AG10803 (cell line): ENCODE measurements at regions not wholly inside any gene's neighbourhood (a gene's known extent, or its start where the extent isn't known, plus 50 kb on each side); places are given as distances from the start of the nearest gene placed in this dataset.
"Not testable (repeated sequence)": the region's sequence is repeated elsewhere in the genome, so short reads cannot be mapped to it uniquely, and the experiment has no call there.

Experiments used
- DNase-seq: peaks from one replicate; pipeline ENCODE4 v3.0.0; 2010; ENCODE audit warnings: low read depth
- H3K4me3 ChIP-seq: 2 replicates; pipeline ENCODE4 v1.5.1; 2011; ENCODE audit warnings: mild to moderate bottlenecking, low read length, control low read depth
- TF ChIP-seq, protein P1 (sequence below): conservative IDR thresholded peaks from 2 replicates; pipeline ENCODE4 v1.5.1; 2011; ENCODE audit warnings: mild to moderate bottlenecking, low read length, control low read depth, inconsistent platforms

DNA sequence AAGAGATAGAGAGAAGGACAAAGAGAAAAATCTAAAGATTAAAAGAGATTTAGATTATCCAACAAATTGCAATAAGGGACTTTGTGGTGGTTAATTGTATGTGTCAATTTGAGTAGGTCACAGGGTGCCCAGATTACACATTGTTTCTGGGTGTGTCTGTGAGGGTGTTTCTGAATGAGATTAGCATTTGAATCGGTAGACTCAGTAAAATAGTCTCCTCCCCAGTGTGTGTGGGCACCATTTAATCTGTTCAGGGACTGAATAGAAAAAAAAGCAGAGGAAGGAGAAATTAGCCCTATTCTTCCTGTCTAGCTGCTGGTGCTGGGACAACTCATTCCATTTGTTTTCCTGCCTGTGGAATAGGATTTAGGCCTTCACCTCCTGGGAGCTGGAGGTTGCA lies 339.8 kb upstream of the EPHA4 start:
- no peak for DNase-seq
- TF ChIP-seq, protein P1, sequence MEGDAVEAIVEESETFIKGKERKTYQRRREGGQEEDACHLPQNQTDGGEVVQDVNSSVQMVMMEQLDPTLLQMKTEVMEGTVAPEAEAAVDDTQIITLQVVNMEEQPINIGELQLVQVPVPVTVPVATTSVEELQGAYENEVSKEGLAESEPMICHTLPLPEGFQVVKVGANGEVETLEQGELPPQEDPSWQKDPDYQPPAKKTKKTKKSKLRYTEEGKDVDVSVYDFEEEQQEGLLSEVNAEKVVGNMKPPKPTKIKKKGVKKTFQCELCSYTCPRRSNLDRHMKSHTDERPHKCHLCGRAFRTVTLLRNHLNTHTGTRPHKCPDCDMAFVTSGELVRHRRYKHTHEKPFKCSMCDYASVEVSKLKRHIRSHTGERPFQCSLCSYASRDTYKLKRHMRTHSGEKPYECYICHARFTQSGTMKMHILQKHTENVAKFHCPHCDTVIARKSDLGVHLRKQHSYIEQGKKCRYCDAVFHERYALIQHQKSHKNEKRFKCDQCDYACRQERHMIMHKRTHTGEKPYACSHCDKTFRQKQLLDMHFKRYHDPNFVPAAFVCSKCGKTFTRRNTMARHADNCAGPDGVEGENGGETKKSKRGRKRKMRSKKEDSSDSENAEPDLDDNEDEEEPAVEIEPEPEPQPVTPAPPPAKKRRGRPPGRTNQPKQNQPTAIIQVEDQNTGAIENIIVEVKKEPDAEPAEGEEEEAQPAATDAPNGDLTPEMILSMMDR = no peak
- no peak overlapping the region for H3K4me3 ChIP-seq

- TF ChIP-seq, protein P1 = no peak
- H3K4me3 ChIP-seq = no peak overlapping the region
- DNase-seq = no peak
Measured at GRCh38 chr2:221911321-221911720, 339.2 kb upstream of the EPHA4 start.

GRCh38 chr2:221908518-221908917 lies 336.4 kb upstream of the EPHA4 start:
- TF ChIP-seq, protein P1 = no peak
- no peak for DNase-seq
- H3K4me3 ChIP-seq = no peak overlapping the region

GRCh38 chr2:221897718-221898117 lies 325.6 kb upstream of the EPHA4 start:
- DNase-seq = no peak
- TF ChIP-seq, protein P1 = no peak
- H3K4me3 ChIP-seq = no peak overlapping the region

- DNase-seq = peak; percentile 50
- TF ChIP-seq, protein P1 = no peak
- no peak overlapping the region for H3K4me3 ChIP-seq
Measured at GRCh38 chr2:221896505-221897151, 324.5 kb upstream of the EPHA4 start.

GRCh38 chr2:221895366-221896121 lies 323.4 kb upstream of the EPHA4 start:
- no peak for DNase-seq
- TF ChIP-seq, protein P1 = no peak
- no peak overlapping the region for H3K4me3 ChIP-seq

DNA sequence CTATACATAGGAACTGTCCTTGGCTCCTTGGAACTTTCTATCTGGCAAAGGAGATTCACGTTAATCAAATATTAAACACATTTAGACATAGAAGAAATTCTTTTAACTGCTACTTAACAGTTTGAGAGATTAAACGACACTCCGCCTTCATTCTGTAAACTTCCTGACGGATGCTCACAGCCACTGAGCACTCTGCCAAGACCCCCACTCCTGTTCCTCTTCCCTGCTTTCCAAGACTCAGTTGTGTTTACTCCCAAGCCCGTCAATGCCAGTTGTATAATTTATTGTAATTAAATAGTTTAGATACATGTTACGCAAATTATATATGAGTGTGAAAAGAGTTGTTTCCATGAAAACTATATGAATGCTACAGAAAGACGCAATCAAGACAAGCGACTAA lies 321.4 kb upstream of the EPHA4 start:
- no peak for DNase-seq
- TF ChIP-seq, protein P1 = no peak
- no peak overlapping the region for H3K4me3 ChIP-seq

DNA sequence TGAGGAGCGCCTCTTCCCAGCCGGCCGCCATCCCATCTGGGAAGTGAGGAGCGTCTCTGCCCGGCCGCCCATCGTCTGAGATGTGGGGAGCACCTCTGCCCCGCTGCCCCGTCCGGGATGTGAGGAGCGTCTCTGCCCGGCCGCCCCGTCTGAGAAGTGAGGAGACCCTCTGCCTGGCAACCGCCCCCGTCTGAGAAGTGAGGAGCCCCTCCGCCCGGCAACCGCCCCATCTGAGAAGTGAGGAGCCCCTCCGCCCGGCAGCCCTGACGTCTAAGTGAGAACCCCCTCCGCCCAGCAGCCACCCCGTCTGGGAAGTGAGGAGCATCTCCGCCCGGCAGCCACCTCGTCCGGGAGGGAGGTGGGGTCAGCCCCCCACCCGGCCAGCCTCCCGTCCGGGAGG lies 319.9 kb upstream of the EPHA4 start:
- H3K4me3 ChIP-seq, DNase-seq: not testable (repeated sequence)
